GM12891 (cell line): ENCODE measurements at regions not wholly inside any gene's neighbourhood (a gene's known extent, or its start where the extent isn't known, plus 50 kb on each side); places are given as distances from the start of the nearest gene placed in this dataset.

Experiments used
- DNase-seq: peaks from one replicate; pipeline ENCODE4 v3.0.0; 2011; ENCODE audit warnings: low spot score; ENCODE audit not compliant: insufficient read length
- FAIRE-seq: peaks from 2 replicates; lab custom pipeline; 2011; peaks lifted over from hg19 to GRCh38; lab: Jason Lieb, UNC
- PAX5 ChIP-seq: IDR thresholded peaks from 2 replicates; pipeline ENCODE4 v1.6.1; 2011; ENCODE audit warnings: low read length, moderate library complexity, mild to moderate bottlenecking; ENCODE audit not compliant: insufficient read depth, severe bottlenecking
- POLR2A ChIP-seq: IDR thresholded peaks from 2 replicates; pipeline ENCODE4 v1.6.1; 2011; ENCODE audit warnings: low read depth, low read length, control low read depth
- POLR2AphosphoS5 ChIP-seq: IDR thresholded peaks from 2 replicates; pipeline ENCODE4 v1.6.1; 2011; ENCODE audit warnings: low read depth, low read length, control low read depth
- POU2F2 ChIP-seq: IDR thresholded peaks from 2 replicates; pipeline ENCODE4 v1.6.1; 2011; ENCODE audit warnings: low read depth, mild to moderate bottlenecking, control low read depth, low read length, moderate library complexity
- SPI1 ChIP-seq: IDR thresholded peaks from 2 replicates; pipeline ENCODE4 v1.6.1; 2011; ENCODE audit warnings: low read depth, low read length, control low read depth
- TAF1 ChIP-seq: IDR thresholded peaks from 2 replicates; pipeline ENCODE4 v1.6.1; 2011; ENCODE audit warnings: low read depth, low read length, control low read depth

GRCh38 chr14:104283197-104284106, 145.1 kb downstream of the KIF26A start:
- DNase-seq (no peak), FAIRE-seq (no peak)
- TF ChIP-seq POLR2A (no peak), POLR2AphosphoS5 (no peak), SPI1 (no peak), POU2F2 (no peak), PAX5 (no peak), TAF1 (no peak)

GRCh38 chr14:104284107-104284592, 145.8 kb downstream of the KIF26A start:
- DNase-seq (no peak), FAIRE-seq (no peak)
- TF ChIP-seq POLR2A (no peak), SPI1 (no peak), POLR2AphosphoS5 (no peak), TAF1 (no peak), POU2F2 (no peak), PAX5 (no peak)

- FAIRE-seq = no peak
- no peak for DNase-seq
These were observed 146.5 kb downstream of the KIF26A start for GRCh38 chr14:104284636-104285507.

GRCh38 chr14:104285508-104285840, 147.1 kb downstream of the KIF26A start:
- no peak for FAIRE-seq
- TF ChIP-seq PAX5 (no peak), SPI1 (no peak), POLR2AphosphoS5 (no peak), POLR2A (no peak), TAF1 (no peak), POU2F2 (no peak)
- DNase-seq = no peak

More at GRCh38 chr14:104284636-104285507, 146.5 kb downstream of the KIF26A start:
- TF ChIP-seq POLR2AphosphoS5 (no peak), POU2F2 (no peak), POLR2A (no peak), TAF1 (no peak), SPI1 (no peak), PAX5 (no peak)

GRCh38 chr14:104286086-104286485, 147.7 kb downstream of the KIF26A start:
- no peak for FAIRE-seq
- TF ChIP-seq POLR2A = no peak
- DNase-seq = no peak

- TF ChIP-seq POLR2AphosphoS5 (no peak), POLR2A (no peak), SPI1 (no peak), TAF1 (no peak), POU2F2 (no peak), PAX5 (no peak)
- FAIRE-seq = no peak
These were observed 148.1 kb downstream of the KIF26A start for GRCh38 chr14:104286496-104286895.

GRCh38 chr14:104287301-104288009, 149.1 kb downstream of the KIF26A start:
- DNase-seq = no peak
- no peak for FAIRE-seq
- no peak for TF ChIP-seq SPI1
- TF ChIP-seq PAX5 = no peak
- no peak for TF ChIP-seq POU2F2
- TF ChIP-seq POLR2A = no peak
- no peak for TF ChIP-seq TAF1
- TF ChIP-seq POLR2AphosphoS5 = no peak

More at GRCh38 chr14:104286496-104286895, 148.1 kb downstream of the KIF26A start:
- no peak for DNase-seq

GRCh38 chr14:104288272-104288671, 149.9 kb downstream of the KIF26A start:
- FAIRE-seq = no peak
- no peak for DNase-seq
- TF ChIP-seq POLR2AphosphoS5 (no peak), TAF1 (no peak), POLR2A (no peak), POU2F2 (no peak), SPI1 (no peak), PAX5 (no peak)

- FAIRE-seq (no peak), DNase-seq (no peak)
- TF ChIP-seq POLR2A (no peak), PAX5 (no peak), SPI1 (no peak), POU2F2 (no peak), POLR2AphosphoS5 (no peak), TAF1 (no peak)
These were observed 151.1 kb downstream of the KIF26A start for GRCh38 chr14:104289507-104289906.
